ENCODE measurements at regions not wholly inside any gene's neighbourhood (a gene's known extent, or its start where the extent isn't known, plus 50 kb on each side); places are given as distances from the start of the nearest gene placed in this dataset.
A peak's percentile ranks its signal among the peaks of the same experiment; 100 is the strongest.
"Not testable (repeated sequence)": the region's sequence is repeated elsewhere in the genome, so short reads cannot be mapped to it uniquely, and the experiment has no call there.

GRCh38 chr17:33712120-33712519 lies 419.0 kb upstream of the ASIC2 start:
- Histone ChIP-seq H3K9ac (ENCODE audit: low read length) (no peak overlapping the region), H3K27me3 (ENCODE audit: low read depth, low read length) (peaks cover 36% of the 10 kb centered on the region), H4K20me1 (ENCODE audit: insufficient read depth, low read length) (no peaks in the 10 kb centered on the region), H3K27ac (ENCODE audit: low read length) (no peak overlapping the region), H3K36me3 (replicated peaks; ENCODE audit: low read depth, low read length) (no peaks in the 10 kb centered on the region), H3K4me2 (ENCODE audit: low read length) (no peak overlapping the region), H3K9me3 (ENCODE audit: insufficient read depth, low read length) (no peaks in the 10 kb centered on the region), H3K4me1 (ENCODE audit: low read length) (no peaks in the 10 kb centered on the region), H3K79me2 (ENCODE audit: low read length) (no peaks in the 10 kb centered on the region), H3K4me3 (ENCODE audit: low read length) (no peak overlapping the region), H2AFZ (ENCODE audit: low read depth, low read length) (no peak overlapping the region)
- no peak for TF ChIP-seq EZH2phosphoT487 (IDR thresholded peaks at IDR 0.05; ENCODE audit: low read depth)
- TF ChIP-seq CTCF (IDR thresholded peaks at IDR 0.05; ENCODE audit: low read depth, low read length), result peak; percentile 39; the same call in 1 of the 2 replicates

- Histone ChIP-seq H3K4me1 (ENCODE audit: low read length) (no peaks in the 10 kb centered on the region), H4K20me1 (ENCODE audit: insufficient read depth, low read length) (no peaks in the 10 kb centered on the region), H3K4me2 (ENCODE audit: low read length) (no peak overlapping the region), H3K9me3 (ENCODE audit: insufficient read depth, low read length) (no peaks in the 10 kb centered on the region), H2AFZ (ENCODE audit: low read depth, low read length) (no peak overlapping the region), H3K9ac (ENCODE audit: low read length) (no peak overlapping the region), H3K79me2 (ENCODE audit: low read length) (no peaks in the 10 kb centered on the region), H3K36me3 (replicated peaks; ENCODE audit: low read depth, low read length) (no peaks in the 10 kb centered on the region), H3K27me3 (ENCODE audit: low read depth, low read length) (peaks cover 54% of the 10 kb centered on the region; the same call in 1 of the 2 replicates), H3K4me3 (ENCODE audit: low read length) (no peak overlapping the region), H3K27ac (ENCODE audit: low read length) (no peak overlapping the region)
- no peak for TF ChIP-seq EZH2phosphoT487 (IDR thresholded peaks at IDR 0.05; ENCODE audit: low read depth)
- TF ChIP-seq CTCF (IDR thresholded peaks at IDR 0.05; ENCODE audit: low read depth, low read length), result no peak
These were observed 423.9 kb upstream of the ASIC2 start for GRCh38 chr17:33716957-33717356.

- H3K4me2 ChIP-seq (ENCODE audit: low read length); H3K4me3 ChIP-seq (ENCODE audit: low read length); H3K79me2 ChIP-seq (ENCODE audit: low read length); H4K20me1 ChIP-seq (ENCODE audit: insufficient read depth, low read length); H3K9me3 ChIP-seq (ENCODE audit: insufficient read depth, low read length); H3K9ac ChIP-seq (ENCODE audit: low read length); H3K27ac ChIP-seq (ENCODE audit: low read length); H3K4me1 ChIP-seq (ENCODE audit: low read length); H2AFZ ChIP-seq (ENCODE audit: low read depth, low read length); H3K36me3 ChIP-seq (replicated peaks; ENCODE audit: low read depth, low read length): not testable (repeated sequence)
- H3K27me3 ChIP-seq (ENCODE audit: low read depth, low read length), result peaks cover 64% of the 10 kb centered on the region
These were observed 430.6 kb upstream of the ASIC2 start for GRCh38 chr17:33723736-33724135.

GRCh38 chr17:33725675-33726271 lies 432.7 kb upstream of the ASIC2 start:
- Histone ChIP-seq H2AFZ (ENCODE audit: low read depth, low read length) (no peak overlapping the region), H3K9ac (ENCODE audit: low read length) (no peak overlapping the region), H3K4me2 (ENCODE audit: low read length) (no peak overlapping the region)

More at GRCh38 chr17:33725675-33726271, 432.7 kb upstream of the ASIC2 start:
- Histone ChIP-seq H4K20me1 (ENCODE audit: insufficient read depth, low read length) (no peaks in the 10 kb centered on the region), H3K79me2 (ENCODE audit: low read length) (no peaks in the 10 kb centered on the region), H3K36me3 (replicated peaks; ENCODE audit: low read depth, low read length) (no peaks in the 10 kb centered on the region), H3K27me3 (ENCODE audit: low read depth, low read length) (peaks cover 56% of the 10 kb centered on the region), H3K4me3 (ENCODE audit: low read length) (no peak overlapping the region), H3K4me1 (ENCODE audit: low read length) (no peaks in the 10 kb centered on the region), H3K9me3 (ENCODE audit: insufficient read depth, low read length) (no peaks in the 10 kb centered on the region), H3K27ac (ENCODE audit: low read length) (no peak overlapping the region)
- TF ChIP-seq CTCF (IDR thresholded peaks at IDR 0.05; ENCODE audit: low read depth, low read length), result peak; percentile 79
- no peak for TF ChIP-seq EZH2phosphoT487 (IDR thresholded peaks at IDR 0.05; ENCODE audit: low read depth)

Measured in OCI-LY3 (cell line).